ENCODE measurements at regions not wholly inside any gene's neighbourhood (a gene's known extent, or its start where the extent isn't known, plus 50 kb on each side); places are given as distances from the start of the nearest gene placed in this dataset.

- no peak for TF ChIP-seq CTCF (IDR thresholded peaks at IDR 0.05)
- no peak for TF ChIP-seq POLR2A (IDR thresholded peaks at IDR 0.05; ENCODE audit: low read depth)
- no peak for TF ChIP-seq POLR2AphosphoS5 (IDR thresholded peaks at IDR 0.05)
Measured at GRCh38 chr5:84622461-84622860, 237.8 kb upstream of the EDIL3 start.

All from esophagus muscularis mucosa (tissue), 3 donors.